ENCODE measurements at regions not wholly inside any gene's neighbourhood (a gene's known extent, or its start where the extent isn't known, plus 50 kb on each side); places are given as distances from the start of the nearest gene placed in this dataset.
"Not testable (repeated sequence)": the region's sequence is repeated elsewhere in the genome, so short reads cannot be mapped to it uniquely, and the experiment has no call there.

DNA sequence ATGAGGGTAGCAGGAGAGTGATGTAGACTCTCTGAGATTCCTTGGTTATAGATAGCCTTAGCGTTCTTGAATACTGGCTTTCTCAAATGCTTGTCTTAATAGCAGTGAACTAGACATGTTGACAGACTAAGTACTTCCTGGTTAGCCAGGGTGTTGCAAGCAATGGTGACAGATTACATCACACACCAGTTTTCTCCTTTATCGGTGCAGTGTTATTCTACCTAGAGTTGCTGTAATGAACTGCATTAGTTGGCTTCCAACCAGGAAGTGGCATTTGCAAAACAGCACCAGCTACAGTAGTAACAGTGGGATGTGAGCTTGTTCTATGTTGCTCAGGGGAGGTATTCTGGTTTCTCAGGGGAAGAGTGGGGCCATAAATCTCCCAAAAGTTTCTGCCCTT is 582.2 kb upstream of the DDX18 start:
- ATAC-seq, result no peak

DNA sequence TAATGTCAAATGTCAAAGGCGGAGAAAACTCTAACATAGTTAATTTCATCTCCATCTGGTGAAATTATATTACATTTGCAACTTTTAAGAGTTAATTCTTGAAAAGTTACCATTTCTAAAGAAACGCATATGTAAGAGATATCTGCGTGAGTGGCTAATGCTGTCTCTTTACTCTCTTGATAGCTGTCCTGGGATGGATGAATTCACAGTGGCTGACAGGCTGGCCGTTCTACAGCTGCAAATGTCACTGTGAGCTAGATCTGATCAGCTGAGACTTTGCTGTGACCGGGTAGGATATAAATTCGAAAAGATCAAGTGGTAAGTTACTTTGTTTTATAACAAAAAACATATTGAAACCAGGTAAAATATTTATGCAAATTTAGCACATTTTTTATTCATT is 557.1 kb upstream of the DDX18 start:
- no peak for ATAC-seq

DNA sequence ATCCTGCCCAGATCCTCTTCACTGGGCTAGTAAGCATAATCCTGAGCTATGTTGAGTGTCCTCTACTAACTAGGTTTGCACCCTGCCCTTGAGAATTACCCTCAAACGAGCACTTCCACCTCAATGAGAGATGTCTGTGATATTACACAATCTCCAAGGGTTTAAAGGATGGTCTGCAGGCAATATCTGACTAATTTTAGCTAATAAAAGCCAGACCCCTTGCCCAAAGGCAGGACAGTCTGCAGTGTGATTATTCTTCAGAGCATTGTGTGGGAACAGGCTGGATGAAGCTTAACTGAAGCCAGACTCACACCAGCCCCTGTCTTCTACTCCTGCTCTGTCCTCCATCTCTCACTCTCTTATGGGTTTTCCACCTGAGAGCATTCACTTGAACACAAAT is 544.9 kb upstream of the DDX18 start:
- no peak for ATAC-seq

DNA sequence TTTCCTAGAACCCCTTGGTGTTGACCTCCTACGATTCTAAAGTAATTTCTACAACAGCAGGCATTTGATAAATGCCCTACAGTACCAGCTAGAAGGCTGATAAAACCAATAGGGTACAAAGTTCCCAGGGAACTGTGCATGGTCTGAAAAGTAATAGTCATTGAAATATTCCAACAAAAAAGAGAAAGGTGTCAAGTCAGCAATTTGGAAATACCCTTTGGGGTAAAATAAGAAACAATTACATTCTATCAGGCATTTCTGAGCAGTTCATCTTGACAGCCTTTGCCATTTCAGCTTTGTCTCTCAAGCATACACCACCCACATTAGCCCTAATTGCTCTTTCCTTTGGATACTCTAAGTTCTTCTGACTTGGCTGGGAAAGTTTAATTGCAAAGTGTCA is 542.9 kb upstream of the DDX18 start:
- ATAC-seq, result no peak

DNA sequence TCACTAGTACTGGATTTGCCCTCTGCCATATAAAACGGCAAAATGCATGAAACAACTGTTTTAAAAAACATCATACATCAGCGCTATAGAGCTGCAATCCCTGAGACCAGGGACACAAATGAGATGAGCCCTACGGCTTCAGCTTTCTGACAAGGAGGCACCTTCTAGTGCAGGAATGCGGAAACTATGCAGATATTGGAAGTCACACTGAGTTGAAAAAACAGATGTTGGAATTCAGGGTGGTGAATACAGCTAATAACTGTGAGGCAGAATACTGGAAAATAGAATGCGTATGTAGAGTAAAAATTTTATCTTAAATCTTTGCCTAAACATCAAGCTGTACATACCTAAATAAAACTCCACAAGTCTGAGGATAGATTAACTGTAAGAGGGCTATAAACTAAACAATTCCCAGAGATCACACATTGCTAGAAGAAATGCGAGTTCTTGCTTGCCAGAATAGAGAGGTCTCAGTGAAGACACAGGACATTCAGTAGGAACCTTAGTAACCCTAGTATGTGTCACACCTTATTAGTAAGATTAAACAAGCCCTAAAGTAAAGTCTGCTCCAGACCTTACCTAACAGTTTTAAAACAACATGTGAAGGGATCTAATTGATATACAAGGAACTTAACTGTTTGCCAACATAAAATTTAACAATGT is 541.4 kb upstream of the DDX18 start:
- no peak for ATAC-seq

DNA sequence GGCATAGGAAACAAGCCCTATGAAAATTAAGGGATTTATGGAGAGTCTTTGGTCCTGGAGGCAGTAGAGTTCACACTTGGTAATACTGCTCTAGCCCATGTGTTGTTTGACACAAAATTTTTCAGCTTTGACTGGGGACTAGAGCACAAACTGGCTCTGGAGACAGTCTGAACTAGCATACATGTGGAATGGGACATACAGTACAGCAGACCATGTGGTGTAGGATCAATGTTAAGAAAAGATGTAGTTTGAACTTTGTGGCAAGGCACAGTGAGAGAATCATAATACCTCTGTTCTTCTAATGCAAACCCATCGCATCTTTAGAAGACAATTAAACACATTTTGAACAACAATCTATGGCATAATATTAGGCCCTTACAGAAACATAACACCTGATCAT is 521.5 kb upstream of the DDX18 start:
- no peak for ATAC-seq

DNA sequence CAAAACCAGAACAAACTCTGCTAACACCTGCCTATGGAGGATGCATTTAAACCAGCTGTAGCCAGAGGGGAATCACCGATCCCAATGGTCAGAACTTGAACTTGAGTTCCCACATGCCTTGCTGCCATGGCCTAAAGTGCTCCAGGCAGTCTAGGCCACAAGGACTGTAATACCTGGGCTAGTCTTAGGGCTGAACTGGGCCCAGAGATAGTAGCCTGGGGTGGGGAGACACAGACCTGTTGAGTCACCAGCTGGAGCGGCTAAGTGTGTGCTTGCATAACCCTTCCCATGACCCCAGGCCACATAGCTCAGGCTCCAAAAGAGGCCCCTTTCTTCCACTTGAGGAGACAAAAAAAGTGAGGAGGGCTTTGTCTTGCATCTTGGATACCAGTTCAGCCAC is 515.0 kb upstream of the DDX18 start:
- ATAC-seq, result no peak

DNA sequence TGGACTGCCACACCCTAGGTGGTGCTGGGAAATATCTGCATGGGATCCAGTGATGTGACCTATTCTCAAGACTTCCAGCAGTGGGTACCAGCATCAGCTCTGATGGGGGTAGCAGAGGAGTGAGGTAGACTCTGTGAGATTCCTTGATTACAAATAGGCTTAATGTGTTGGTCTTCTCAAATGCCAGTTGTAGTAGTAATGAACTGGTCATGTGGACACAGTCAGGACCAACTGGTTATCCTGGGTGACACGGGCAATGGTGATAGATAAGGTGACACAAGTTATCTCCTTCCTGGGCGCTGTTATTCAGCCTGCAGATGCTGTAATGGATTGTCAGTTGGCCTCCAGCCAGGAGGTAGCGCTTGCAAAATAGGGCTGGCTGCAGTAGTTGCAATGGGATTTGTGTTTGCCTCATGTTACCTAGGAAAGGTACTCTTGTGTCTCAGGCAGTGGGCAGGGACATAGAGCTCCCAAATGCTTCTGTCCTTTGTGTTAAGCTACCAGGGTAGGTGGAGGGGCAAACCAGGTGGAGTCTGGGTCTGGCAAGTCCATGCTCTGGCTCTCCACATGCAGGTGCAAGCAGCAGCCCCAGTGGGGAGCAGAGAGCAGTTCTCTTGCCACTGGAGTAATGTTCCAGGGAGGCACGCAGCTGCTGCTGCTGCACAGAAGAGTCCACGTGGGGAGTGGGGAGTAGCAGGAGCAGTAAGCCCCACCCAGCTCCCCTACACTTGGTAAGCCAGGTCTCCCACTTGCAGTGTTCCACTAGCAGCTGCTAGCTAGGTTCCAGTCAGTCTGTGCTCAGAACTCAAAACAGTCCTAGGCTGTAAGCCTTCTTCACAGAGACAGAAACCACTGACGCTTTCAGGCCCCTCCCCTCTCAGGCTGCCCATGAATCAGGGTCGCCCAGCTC is 505.4 kb upstream of the DDX18 start:
- ATAC-seq, result no peak

DNA sequence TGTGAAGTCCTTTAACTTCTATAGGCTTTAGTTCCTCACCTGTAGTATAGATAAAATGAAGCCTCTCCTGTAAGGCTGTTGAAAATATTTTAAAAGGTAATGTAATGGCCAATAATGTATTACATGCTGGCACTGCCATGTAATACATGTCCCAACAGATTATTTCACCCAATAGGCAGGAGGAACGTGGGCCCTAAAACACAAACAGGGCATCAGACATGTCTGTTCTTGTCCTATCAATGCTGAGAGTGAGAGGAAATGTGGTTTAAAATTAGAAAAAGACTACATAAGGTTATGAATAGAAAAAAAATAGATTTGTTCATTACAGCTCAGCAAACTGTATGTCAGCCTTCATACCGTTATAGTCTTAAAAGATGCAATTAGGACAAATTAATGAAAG is 492.7 kb upstream of the DDX18 start:
- no peak for ATAC-seq

DNA sequence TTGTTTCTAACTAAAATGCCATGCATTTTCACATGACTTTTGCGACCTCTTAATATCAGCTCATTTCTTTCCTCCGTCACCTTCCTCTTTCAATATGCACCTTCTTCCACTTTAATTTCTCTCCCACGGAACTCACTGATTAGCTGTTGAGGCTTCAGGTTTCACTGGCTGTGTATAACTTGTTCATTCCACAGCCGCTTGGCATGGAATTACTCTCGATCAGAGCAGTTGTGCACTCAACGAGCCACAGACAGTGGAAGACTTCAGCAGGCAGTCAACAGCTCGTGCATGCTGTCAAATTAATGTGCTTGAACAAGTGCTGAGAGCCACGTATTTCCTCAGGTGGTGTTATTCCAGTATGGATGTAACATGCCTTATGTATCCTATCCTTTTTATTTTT is 491.2 kb upstream of the DDX18 start:
- ATAC-seq, result no peak

DNA sequence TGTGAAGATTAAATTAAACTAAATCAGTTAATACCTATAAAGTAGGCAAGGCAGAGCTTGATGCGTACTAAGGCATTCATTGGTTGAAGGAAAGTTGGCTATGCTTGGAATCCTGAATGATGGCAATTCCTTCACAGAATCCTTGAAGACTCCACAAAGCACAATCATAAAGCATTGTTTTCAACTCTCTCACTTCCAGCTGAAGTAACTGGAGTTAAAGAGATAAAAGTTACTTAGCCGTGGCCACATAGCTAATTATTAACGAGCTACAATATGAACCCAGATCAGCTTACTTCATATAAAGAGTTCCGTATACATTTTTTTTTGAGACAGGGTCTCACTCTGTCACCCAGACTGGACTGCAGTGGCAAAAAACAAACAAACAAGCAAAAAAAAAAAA is 483.9 kb upstream of the DDX18 start:
- ATAC-seq, result no peak

DNA sequence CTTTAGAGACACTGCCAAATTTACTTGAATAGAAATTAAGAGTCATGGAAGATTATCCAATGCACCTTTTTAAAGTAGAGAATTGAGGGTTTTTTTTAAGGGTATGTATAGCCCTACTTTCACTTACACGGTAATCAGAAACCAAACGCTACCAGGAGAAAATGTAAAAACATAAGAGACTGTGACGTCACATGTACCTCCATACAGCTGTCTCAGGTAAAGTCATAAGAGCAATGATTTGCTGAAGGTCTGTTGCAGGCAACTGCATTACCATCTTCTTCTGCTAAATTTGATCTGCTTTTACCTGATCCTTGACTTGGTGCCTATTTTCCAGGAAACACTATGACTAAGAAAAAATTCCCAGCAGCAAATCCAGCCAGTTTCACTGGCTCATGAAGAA is 478.5 kb upstream of the DDX18 start:
- ATAC-seq, result no peak

DNA sequence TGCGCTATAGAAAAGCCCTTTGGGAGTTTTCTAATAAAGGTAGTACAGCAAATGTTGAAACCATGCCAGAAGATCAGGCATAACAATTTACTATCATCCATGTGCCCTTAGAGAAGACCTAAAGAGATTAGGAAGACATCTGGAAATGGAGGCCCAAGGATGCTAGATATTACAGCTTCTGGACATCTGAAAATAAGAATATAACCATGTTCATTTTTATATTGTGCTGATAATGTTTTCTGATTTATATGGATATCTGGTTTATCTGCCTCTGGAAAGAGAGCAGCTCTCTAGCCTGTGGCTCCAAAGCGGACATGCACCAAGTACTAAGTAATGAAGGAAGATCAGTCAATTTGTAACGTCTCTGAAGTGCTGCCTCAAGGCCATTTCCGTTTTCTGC is 478.0 kb upstream of the DDX18 start:
- ATAC-seq, result no peak

DNA sequence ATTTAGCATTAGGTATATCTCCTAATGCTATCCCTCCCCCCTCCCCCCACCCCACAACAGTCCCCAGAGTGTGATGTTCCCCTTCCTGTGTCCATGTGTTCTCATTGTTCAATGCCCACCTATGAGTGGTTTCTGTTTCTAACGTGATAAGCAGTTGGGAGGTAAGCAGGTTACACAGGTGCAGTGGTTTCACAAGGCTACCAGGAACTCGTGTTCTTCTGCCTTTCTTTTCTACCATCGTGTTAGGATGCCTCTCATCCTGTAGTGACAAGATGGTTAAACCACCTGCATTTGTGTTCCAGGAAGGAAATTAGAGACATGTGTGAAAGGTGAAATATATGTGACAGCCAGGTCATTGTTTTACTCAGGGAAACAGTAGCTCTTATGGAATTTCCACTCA is 476.5 kb upstream of the DDX18 start:
- ATAC-seq, result not testable (repeated sequence)

DNA sequence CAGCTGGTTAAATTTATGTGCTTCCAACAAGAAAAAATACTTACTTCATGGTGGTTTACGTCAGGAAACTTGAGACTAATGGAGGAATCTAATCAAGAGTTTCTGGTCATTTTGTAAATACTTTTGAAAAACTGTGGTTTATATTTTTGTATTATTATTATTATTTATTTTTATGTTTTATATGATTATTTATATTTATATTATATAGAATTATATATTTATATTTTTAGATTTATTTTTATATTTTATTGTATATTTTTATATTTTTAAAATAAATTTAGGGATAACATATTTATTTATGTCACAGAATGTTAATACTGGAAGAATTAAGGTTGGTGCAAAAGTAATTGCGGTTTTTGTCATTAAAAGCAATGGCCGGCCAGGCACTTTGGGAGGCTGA is 474.5 kb upstream of the DDX18 start:
- ATAC-seq, result no peak

DNA sequence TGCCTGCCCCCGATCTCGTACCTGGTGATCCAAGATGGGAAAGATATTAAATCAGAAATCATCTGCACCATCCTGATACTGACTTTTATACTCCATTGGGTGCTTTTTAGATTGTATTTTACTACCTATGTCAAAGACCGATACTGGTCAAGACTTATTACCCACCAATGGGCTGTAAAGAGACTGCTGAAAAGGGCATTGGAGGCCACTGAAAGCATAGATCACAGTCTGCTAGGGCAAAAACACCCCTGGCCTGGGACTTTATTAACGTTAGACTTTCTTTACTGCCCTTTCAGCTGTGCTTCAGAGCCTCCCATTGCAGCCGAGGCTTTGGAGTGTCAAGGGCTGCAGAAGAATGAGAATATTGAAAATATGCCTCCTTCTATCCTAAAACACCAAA is 472.8 kb upstream of the DDX18 start:
- no peak for ATAC-seq

DNA sequence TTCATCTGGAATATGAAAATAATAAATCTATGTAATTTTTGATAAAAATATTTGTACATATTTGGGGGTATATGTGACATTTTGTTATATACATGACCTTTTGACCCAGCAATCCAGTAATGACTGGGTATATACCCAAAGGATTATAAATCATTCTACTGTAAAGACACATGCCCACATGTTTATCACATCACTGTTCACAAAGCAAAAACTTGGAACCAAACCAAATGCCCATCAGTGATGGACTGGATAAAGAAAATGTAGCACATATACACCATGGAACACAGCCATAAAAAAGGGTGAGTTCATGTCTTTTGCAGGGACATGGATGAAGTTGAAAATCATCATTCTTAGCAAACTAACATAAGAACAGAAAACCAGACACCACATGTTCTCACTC is 472.1 kb upstream of the DDX18 start:
- ATAC-seq, result no peak

DNA sequence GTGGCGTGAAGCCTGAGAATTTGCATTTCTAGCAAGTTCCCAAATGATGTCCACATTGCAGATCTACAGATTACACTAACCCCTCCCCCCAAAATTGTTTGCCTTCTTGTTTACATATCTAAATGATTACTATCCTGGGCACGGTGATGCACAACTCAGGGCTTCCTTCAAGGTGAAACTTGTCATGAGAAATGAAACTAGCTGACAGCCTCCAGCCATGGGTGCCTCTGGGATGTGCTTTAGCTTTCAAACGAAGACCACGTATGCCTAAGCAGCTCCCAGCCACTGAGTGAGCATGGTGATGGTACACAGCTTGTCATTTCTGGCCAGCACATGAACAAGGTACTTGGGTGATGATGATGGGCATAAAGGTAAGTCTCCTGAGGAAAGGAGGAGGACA is 464.8 kb upstream of the DDX18 start:
- ATAC-seq, result no peak

DNA sequence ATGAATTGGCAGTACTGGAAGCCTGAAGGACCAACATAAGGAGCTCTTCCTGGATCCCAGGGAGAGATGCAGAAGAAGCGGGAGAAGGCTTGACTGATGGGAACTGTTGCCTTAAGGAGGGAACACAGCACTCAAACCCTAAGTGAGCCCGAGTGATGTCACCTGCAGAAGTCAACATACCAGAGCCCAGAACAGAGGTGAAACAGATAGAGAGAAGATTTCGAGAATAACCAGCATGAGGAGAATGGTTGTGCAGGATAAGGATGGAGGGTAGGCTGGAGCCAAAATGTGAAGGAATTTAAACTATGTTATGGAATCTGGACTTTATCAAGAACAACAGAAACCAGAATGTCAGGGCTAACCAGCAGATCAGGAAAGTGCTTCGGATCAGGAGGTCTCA is 463.1 kb upstream of the DDX18 start:
- no peak for ATAC-seq

DNA sequence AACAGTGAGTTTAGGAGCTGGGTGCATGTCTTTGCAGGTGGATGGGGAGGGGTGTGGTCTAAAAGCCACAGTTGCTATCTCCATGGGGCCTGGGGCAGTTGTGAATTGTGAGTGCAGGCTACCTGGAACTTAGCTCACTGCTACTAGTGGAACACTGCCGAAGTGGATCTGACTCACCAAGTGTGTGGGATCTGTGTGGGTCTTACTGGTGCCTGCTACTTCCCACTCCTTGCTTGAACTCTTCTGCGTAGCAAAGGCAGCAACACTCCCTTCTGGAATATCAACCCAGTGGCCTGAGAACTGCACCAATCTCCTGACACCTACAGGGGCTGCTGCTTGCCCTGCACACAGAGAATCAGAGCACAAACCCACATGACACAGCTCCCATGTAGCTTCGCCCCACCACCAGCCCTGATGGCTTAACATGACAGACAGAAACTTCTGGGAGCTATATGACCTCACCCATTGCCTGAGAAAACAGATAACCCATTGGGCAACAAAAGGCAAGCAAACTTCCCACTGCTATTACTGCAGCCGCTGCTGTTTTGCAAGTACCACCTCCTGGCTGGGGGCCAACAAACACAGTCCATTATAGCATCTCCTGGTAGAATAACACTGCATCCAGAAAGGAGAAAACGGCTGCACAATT is 455.1 kb upstream of the DDX18 start:
- no peak for ATAC-seq

DNA sequence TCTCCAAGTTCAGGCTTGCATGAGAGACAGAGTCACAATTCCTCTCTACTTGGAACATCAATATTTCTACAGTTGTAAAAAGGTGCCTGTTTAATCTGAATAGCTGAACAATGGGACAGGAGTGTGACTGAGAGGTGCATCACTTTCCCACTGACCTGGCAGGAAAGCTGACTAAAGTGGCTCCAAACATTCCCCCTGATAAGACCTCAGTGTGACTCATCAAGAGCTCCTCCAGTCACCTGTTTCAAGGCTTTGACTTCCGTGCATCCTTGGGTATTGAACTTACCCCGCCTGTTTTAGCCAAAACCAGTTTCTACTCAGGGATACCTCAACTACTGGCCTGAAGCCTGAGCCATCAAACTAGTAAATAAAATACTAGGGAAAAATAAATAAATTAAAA is 453.9 kb upstream of the DDX18 start:
- ATAC-seq, result no peak

DNA sequence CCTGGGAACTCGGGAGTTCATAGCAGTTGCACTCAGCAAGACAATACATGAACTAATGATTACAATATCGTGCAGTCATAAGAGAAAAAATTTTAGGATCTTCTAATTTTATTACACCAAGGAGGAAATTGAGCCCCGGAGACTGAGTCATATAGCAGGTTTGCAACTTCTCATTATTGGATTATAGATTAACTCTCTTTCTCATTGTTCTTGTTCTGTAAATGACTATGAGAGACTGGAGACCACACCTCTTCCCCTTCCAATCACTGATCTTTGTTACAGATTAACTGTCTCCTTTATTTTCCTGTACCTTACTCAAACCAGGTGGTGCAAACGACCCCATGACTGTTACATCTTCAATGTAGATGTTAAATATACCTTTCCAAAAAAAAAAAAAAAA is 435.8 kb upstream of the DDX18 start:
- no peak for ATAC-seq

DNA sequence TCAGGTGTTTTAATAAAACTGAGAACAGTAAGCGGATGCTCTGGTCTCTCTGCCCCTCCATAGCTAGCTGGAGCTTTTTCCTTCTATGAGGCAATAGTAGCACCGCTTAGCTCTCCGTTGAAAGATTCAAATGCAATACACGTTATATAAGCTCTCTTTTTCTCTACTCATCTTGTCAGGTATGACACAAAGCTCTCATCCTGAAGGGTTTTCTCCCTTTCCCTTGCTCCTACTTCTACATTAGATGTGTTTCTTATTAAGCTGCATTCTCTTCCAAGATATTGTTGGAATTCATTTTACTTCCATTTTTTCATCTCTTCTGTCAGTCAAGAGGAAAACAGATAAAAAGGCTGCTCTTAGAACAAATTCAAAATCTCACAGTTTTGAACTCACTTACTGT is 434.6 kb upstream of the DDX18 start:
- no peak for ATAC-seq

DNA sequence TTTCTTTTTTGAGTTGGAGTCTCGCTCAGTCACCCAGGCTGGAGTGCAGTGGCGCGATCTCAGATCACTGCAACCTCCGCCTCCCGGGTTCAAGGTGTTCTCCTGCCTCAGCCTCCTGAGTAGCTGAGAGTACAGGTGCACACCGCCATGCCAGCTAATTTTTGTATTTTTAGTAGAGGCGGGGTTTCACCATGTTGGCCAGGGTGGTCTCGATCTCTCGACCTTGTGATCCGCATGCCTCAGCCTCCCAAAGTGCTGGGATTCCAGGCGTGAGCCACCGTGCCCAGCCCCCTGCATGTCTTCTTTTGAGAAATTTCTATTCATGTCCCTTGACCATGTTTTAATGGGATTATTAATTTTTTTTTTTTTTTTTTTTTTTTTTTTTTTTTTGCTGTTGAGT is 430.5 kb upstream of the DDX18 start:
- ATAC-seq, result not testable (repeated sequence)

All from esophagus mucosa (tissue), 1 donor.